HL-60 (cell line): ENCODE measurements at regions not wholly inside any gene's neighbourhood (a gene's known extent, or its start where the extent isn't known, plus 50 kb on each side); places are given as distances from the start of the nearest gene placed in this dataset.

Source experiments
- DNase-seq, 2 experiments: peaks; one replicate each; pipeline ENCODE4 v3.0.0-alpha.2; 2010 to 2020; ENCODE audit warnings: low read depth in 1 of 2, low spot score in 1 of 2
- H3K27ac ChIP-seq: fragments of 250-450 bp; sonication (Bioruptor Pico); replicated peaks from 2 replicates; pipeline ENCODE4 v1.5.1; 2020; ENCODE audit warnings: mild to moderate bottlenecking, moderate library complexity
- H3K27me3 ChIP-seq: fragments of 250-450 bp; sonication (Bioruptor Pico); 2 replicates; pipeline ENCODE4 v1.5.1; 2021; ENCODE audit warnings: mild to moderate bottlenecking, moderate library complexity; ENCODE audit not compliant: insufficient read depth, poor library complexity, severe bottlenecking
- H3K4me3 ChIP-seq: replicated peaks from 2 replicates; pipeline ENCODE4 v1.5.1; 2011; ENCODE audit warnings: mild to moderate bottlenecking, control low read depth, low read length; ENCODE audit not compliant: insufficient read depth
- CTCF ChIP-seq: IDR thresholded peaks from one replicate; pipeline ENCODE4 v1.5.1; 2011; ENCODE audit warnings: low read length, control low read depth, inconsistent platforms; ENCODE audit not compliant: insufficient read depth
- GABPA ChIP-seq: IDR thresholded peaks from 2 replicates; pipeline ENCODE4 v1.6.1; 2012; ENCODE audit warnings: low read depth
- POLR2AphosphoS5 ChIP-seq: IDR thresholded peaks from 2 replicates; pipeline ENCODE4 v1.6.1; 2012; ENCODE audit warnings: low read depth
- SPI1 ChIP-seq: IDR thresholded peaks from 2 replicates; pipeline ENCODE4 v1.6.1; 2012; ENCODE audit warnings: low read depth, mild to moderate bottlenecking, borderline replicate concordance
- TF ChIP-seq, protein P1 (sequence below): IDR thresholded peaks from 2 replicates; pipeline ENCODE4 v1.6.1; 2012; ENCODE audit warnings: low read depth; ENCODE audit not compliant: insufficient replicate concordance

DNA sequence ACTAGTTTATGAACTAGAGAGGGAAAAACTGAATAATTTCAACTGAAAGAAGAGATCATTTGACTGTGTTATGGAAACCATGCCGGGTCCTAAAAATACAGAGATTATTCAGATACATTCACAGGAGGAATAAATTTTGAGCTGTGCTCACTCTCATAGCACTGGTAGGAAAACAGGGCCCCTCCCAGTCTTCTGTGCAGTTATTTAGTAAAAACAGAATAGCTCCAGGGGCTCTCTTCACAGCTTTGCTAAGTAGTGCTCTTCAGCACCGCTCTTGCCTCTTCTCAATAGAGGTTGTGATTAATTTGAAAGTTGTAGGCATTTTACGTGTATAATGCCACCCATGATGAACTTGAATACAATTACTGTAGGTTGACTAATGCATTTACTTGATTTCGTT, 435.9 kb upstream of the PDE3A start:
- Histone ChIP-seq H3K27me3 (no peaks in the 10 kb centered on the region), H3K4me3 (no peak overlapping the region), H3K27ac (no peak overlapping the region)
- no peak for DNase-seq
- TF ChIP-seq SPI1: no peak
- TF ChIP-seq POLR2AphosphoS5: no peak
- TF ChIP-seq, protein P1, sequence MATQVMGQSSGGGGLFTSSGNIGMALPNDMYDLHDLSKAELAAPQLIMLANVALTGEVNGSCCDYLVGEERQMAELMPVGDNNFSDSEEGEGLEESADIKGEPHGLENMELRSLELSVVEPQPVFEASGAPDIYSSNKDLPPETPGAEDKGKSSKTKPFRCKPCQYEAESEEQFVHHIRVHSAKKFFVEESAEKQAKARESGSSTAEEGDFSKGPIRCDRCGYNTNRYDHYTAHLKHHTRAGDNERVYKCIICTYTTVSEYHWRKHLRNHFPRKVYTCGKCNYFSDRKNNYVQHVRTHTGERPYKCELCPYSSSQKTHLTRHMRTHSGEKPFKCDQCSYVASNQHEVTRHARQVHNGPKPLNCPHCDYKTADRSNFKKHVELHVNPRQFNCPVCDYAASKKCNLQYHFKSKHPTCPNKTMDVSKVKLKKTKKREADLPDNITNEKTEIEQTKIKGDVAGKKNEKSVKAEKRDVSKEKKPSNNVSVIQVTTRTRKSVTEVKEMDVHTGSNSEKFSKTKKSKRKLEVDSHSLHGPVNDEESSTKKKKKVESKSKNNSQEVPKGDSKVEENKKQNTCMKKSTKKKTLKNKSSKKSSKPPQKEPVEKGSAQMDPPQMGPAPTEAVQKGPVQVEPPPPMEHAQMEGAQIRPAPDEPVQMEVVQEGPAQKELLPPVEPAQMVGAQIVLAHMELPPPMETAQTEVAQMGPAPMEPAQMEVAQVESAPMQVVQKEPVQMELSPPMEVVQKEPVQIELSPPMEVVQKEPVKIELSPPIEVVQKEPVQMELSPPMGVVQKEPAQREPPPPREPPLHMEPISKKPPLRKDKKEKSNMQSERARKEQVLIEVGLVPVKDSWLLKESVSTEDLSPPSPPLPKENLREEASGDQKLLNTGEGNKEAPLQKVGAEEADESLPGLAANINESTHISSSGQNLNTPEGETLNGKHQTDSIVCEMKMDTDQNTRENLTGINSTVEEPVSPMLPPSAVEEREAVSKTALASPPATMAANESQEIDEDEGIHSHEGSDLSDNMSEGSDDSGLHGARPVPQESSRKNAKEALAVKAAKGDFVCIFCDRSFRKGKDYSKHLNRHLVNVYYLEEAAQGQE: no peak
- no peak for TF ChIP-seq GABPA
- no peak for TF ChIP-seq CTCF

DNA sequence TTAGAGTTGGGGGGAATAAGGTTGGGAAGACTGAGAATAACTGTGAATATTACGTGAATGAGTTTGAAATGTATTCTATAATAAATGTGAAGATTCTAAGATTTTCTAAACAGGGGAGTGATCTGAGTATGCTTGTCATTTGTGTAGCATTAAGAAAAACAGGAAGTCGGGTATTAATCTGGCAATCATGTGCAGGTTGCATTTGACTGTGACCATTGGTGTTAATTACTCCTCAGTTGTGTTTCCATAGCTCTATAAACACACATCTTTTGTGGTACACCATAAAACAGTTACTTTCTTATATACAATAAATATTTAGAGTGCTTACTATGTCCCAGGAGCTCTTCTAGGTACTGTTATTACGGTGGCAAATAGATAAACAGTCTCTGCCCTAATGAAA, 434.4 kb upstream of the PDE3A start:
- H3K4me3 ChIP-seq: no peak overlapping the region
- no peak overlapping the region for H3K27ac ChIP-seq
- no peak for DNase-seq
- no peaks in the 10 kb centered on the region for H3K27me3 ChIP-seq
- peak; percentile 50; the same call in 1 of the 2 replicates for TF ChIP-seq SPI1
- no peak for TF ChIP-seq GABPA

GRCh38 chr12:19937161-19937560, 431.2 kb upstream of the PDE3A start:
- DNase-seq: no peak
- Histone ChIP-seq H3K27ac (no peak overlapping the region), H3K27me3 (no peaks in the 10 kb centered on the region), H3K4me3 (no peak overlapping the region)
- TF ChIP-seq CTCF (no peak), SPI1 (no peak), GABPA (no peak), POLR2AphosphoS5 (no peak)
- TF ChIP-seq, protein P1: no peak

DNA sequence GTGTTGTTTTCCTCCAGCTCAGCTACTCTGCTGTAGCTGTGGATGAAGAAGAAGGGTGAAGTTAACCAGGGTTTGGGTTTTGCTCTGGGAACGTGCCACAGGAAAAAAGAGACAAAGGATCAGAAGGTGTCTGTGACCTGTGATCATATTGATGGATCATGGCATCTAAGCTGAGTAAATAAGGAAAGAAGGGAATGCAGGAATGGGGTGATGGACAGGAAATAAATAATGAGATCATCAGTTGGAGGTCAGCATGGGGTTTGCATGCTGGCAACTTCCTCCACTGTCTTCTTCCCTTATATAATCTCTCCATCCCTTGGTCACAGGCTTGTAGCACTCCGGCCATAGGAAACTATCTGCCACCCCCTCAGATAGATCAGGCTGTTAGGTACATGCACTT, 430.3 kb upstream of the PDE3A start:
- DNase-seq: no peak
- no peak overlapping the region for H3K4me3 ChIP-seq
- TF ChIP-seq, protein P1: no peak
- no peak for TF ChIP-seq POLR2AphosphoS5
- no peak for TF ChIP-seq SPI1
- TF ChIP-seq CTCF: no peak
- TF ChIP-seq GABPA: no peak
- no peak overlapping the region for H3K27ac ChIP-seq
- no peaks in the 10 kb centered on the region for H3K27me3 ChIP-seq
